NOMO-1 treated with DMSO at 0.1 percent for 48 hours (cell line): ENCODE measurements at regions not wholly inside any gene's neighbourhood (a gene's known extent, or its start where the extent isn't known, plus 50 kb on each side); places are given as distances from the start of the nearest gene placed in this dataset.

Experiments used
- DNase-seq: peaks from one replicate; lab custom pipeline; 2025; ENCODE audit not compliant: unreplicated experiment; lab: John Stamatoyannopoulos, UW

- DNase-seq = no peak
These were observed 57.9 kb upstream of the HPF1 start for GRCh38 chr4:169815606-169816005.

GRCh38 chr4:169811476-169811875 is 53.7 kb upstream of the HPF1 start:
- no peak for DNase-seq

- DNase-seq = peak; percentile 75
These were observed 52.9 kb upstream of the HPF1 start for GRCh38 chr4:169810325-169811323.

GRCh38 chr4:169807934-169808509 is 50.3 kb upstream of the HPF1 start:
- peak; percentile 9 for DNase-seq
